NB4 (cell line): ENCODE measurements at regions not wholly inside any gene's neighbourhood (a gene's known extent, or its start where the extent isn't known, plus 50 kb on each side); places are given as distances from the start of the nearest gene placed in this dataset.
"Not testable (repeated sequence)": the region's sequence is repeated elsewhere in the genome, so short reads cannot be mapped to it uniquely, and the experiment has no call there.

Source experiments
- DNase-seq: peaks from one replicate; pipeline ENCODE4 v3.0.0; 2010; ENCODE audit warnings: low read depth
- H3K4me3 ChIP-seq: one replicate; pipeline ENCODE4 v1.5.1; 2011; ENCODE audit warnings: mild to moderate bottlenecking, low read depth, low read length, moderate library complexity
- POLR2A ChIP-seq: IDR thresholded peaks from 2 replicates; pipeline ENCODE4 v1.6.1; 2011; ENCODE audit warnings: mild to moderate bottlenecking; ENCODE audit not compliant: insufficient read length; ENCODE audit errors: extremely low read depth

DNA sequence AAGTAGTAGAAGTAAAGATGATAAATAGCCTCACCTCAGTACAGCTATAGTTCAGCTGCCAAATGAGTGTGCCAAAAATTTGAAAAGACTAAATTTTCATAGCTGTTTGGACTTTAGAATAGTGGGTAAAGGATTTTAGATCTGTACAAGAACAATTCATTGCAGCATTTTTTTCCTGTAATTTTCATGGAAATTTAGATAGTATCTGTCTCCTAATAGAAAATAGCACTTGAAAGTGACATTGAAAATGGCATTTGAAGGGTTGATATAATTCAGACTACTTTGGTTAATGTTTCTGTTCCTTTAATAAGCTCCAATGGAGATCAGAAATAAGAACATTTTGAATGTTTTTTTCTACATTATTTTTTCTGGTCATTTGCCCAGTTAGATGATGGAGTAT, 292.7 kb downstream of the ZNF37A start:
- DNase-seq, H3K4me3 ChIP-seq: not testable (repeated sequence)

DNA sequence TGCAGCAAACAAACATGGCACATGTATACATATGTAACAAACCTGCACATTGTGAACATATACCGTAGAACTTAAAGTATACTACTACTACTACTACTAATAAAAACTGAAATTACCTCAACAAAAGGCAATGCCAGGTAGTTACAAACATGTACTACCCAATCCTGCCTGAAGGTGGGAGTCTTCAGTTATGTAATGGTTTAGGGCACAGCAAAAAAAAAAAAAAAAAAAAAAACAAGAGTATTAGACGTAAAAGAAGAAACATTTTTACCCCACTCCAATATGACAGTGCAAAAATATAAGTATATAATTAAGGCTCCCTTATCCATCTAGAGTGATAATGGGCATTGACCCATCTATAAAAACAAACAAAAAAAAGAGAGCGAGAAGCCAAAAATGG, 296.6 kb downstream of the ZNF37A start:
- H3K4me3 ChIP-seq = not testable (repeated sequence)
- DNase-seq = peak; percentile 8

DNA sequence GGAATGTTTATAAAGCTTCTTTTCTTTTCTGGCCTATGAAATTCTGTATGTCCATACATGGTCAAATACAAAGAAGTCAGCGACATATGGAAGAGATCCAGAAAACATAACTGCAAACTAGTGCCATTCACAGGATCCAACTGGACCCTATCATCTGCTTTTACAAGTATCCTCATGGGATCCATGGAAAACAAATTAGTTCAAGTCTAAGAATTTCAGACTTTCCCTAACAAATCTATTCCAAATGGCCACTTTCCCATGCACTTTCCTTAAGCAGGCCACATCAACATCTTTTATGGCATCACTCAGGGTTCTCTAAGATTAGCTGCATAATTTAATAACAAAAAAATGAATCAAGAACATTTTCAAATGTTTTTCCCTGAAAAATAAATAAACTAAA, 301.3 kb downstream of the ZNF37A start:
- not testable (repeated sequence) for H3K4me3 ChIP-seq, DNase-seq

DNA sequence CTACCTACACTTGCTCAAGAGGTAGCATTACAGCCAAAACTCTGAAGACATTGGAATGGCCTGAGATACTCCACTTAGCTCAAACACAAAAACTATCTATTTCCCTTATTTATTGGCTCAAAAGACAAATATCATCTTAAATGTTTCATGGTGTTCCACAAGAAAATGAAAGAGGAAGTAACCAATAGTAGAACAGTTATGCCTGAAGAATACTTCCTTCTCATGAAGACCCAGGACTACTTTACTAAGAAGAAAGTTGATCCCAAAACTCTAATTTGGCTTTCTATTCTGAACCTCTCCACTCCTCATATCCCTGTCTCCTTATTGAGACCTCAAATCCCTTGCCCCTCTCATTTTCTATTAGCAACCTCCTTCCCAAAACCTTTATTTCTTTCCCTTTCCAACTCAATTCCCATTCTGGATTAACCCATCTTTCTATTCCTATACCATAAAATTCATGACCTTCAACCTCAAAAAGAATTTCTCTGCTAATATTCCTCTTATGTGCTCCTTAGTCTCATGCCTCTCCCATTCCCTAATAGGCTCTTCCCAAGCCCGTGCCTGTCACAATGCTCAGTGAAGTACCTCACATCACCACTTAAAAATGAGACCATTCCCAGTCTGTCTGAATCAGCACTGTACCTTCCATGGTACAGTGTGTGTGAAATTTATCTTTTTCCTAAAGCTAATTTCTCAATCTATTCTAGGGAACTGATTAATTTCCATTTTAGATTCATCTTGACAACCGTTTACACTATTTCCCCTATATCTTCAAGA, 302.2 kb downstream of the ZNF37A start:
- DNase-seq, H3K4me3 ChIP-seq: not testable (repeated sequence)

DNA sequence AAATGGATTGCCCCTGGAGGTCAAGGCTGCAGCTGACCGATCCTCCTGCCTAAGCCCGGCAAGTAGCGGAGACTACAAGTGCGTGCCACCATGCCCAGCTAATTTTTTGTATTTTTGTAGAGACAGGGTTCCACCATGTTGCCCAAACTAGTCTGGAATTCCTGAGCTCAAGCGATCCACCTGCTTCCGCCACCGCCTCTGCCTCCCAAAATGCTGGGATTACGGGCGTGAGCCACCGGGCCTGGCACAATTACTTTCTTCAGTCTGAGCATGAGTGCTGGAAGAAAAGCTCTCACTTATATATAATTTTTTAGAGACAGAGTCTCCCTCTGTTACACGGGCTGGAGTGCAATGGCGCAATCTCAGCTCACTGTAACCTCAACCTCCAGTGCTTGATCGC, 307.4 kb downstream of the ZNF37A start:
- H3K4me3 ChIP-seq = peak overlapping the region; percentile 61
- not testable (repeated sequence) for DNase-seq

DNA sequence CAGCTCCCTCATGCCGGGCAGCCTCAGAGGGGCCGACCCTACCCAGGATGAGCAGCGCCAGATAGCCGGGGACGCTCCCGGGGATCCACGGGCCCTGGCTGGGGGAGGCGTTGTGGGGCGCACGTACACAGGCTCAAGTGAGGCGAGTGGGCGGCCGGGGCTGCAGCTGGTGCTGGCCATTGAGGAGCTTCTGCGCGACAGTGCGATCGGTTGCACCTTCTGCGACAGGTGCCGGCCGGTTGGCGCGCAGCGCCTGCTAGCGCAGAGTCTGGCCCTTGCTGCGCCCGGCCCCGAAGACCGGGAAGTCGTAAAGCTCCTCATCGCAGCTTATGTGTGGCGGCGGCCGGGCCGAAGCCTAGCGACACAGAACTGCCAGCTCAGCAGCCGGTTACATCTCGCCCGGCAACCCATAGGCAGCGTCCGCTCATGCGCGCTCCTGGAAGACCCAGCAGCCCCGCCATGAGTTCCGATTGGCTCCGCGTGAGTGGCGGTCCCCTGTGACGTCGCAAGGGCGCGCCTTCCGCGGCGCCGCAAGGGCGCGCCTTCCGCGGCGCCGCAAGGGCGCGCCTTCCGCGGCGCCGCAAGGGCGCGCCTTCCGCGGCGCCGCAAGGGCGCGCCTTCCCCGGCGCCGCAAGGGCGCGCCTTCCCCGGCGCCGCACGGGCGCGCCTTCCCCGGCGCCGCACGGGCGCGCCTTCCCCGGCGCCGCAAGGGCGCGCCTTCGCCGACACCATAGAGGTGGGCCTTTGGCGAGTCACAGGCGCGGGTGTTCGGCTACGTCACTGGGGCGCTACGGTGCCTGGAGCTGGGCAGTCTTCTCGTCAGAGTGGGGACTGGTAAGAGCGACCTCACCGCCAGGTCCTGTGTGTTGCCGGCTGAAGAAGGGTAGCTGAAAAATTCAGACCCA, 308.6 kb downstream of the ZNF37A start:
- peak; percentile 29 for TF ChIP-seq POLR2A
- peak overlapping the region; percentile 61 for H3K4me3 ChIP-seq
- peak; percentile 93 for DNase-seq

DNA sequence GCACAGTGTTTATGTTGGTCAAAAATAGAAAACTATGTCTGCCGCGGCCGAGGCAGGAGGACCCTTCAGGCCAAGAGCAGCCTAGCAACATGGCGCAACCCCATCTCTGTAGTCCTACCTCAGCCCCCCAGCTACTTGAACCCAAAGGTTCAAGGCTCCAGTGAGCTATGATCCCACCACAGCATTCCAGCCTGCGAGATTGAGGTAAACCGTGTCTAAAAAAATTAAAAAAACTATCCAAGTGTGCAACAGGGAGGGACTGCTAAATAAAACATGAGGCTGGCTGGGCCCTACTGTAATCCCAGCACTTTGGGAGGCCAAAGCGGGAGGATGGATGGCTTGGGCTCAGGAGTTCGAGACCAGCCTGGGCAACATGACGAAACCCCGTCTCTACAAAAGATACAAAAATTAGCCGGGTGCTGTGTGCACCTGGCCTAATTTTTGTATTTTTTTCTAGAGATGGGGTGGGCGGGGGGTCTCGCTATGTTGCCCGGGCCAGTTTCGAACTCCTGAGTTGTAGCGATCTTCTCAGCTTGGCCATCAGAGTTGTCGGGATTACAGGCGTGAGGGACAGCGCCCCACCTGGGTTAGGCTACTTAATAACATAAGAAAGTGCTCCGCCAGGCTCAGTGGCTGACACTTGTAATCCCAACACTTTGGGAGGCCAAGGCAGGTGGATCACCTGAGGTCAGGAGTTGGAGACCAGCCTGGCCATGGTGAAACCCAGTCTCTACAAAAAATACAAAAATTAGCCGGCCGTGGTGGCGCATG, 309.4 kb downstream of the ZNF37A start:
- not testable (repeated sequence) for DNase-seq
- peak overlapping the region; percentile 56 for H3K4me3 ChIP-seq

DNA sequence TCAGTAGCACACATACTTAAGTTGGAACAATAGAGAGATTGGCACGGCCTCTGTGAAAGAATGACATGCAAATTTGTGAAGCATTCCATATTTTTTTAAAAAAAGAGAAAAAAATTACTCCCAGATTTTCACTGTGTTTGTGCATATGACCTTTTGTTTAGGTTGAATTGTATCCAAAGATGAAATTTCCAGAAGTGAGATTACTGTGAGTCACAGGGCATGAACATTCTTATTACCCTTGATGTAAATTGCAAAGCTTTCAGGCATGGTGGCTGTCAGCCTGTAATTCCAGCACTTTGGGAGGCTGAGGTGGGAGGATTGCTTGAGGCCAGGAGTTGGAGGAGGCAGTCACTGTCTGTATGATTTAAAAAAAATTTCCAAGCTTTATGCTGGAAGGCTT, 329.5 kb downstream of the ZNF37A start:
- H3K4me3 ChIP-seq, DNase-seq: not testable (repeated sequence)

DNA sequence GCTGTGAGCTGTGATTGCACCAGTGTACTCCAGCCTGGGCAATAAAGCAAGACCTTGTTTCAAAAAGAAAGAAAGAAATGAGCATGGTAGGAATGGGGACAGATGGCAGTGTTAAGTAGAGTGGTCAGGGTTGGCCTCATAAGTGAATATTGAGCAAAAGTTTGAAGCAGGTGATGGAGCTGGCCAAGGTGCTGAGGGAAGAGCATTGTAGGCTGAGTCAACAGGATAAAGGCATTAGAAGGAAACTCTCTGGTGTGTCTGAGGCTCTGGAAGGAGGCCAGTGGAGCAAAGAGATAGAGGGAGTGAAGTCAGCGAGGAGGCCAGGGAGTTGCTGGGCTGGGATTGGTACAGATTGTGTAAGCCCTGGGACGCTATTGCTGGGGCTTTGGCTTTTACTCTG, 336.1 kb downstream of the ZNF37A start:
- not testable (repeated sequence) for DNase-seq, H3K4me3 ChIP-seq

DNA sequence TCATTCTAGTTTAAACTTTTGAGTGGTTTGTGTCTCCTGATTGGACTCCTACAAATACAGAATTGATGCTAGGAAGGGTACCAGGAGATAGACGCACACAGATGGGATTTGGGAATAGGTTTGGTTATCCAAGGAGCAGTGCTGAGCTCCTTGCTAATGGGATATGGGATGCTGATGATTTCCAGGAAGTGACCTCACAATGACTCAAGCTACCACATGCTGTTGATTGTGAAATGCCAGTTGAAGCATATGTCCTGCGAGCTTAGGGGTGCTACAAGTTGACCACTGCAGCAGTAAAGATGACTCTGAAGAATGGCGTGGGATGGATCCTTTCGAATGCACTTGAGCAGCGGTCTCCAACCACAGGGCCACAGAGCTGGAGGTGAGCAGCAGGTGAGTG, 343.2 kb downstream of the ZNF37A start:
- DNase-seq = peak; percentile 14
- not testable (repeated sequence) for H3K4me3 ChIP-seq

DNA sequence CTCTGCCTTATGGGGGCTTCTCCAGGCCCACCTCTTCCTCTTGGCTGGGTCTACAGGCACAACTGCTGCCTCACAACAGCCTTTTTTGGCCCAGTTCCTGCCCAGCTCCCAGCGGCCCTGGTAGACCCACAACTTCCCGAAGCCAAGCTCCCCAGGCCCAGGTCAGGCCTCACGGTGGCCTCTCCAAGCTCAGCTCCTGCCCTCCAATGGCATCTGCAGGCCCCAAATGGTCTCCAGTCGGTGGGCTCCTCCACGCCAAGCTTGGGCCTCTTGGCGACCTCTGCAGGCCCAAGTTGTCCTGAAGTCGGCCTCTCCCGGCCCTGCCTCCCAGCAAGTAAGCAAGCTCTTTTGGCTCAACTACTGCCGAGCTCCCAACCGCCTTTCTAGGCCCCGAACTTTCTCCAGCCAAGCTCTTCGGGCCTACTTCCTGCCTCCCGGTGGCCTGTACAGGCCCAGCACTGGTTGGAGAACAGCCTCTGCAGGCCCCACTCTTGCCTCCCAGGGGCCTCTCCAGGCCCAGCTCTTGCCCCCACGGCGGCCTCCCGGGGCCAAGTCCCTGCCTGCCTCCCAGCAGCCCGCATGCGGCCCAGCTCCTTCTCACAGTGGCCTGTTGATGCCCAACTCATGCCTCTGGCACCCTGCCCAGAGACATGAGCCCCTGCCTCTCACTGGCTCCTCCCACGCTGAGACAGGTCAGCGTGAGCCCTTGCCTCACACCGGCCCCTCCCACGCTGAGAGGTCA, 354.6 kb downstream of the ZNF37A start:
- not testable (repeated sequence) for DNase-seq

DNA sequence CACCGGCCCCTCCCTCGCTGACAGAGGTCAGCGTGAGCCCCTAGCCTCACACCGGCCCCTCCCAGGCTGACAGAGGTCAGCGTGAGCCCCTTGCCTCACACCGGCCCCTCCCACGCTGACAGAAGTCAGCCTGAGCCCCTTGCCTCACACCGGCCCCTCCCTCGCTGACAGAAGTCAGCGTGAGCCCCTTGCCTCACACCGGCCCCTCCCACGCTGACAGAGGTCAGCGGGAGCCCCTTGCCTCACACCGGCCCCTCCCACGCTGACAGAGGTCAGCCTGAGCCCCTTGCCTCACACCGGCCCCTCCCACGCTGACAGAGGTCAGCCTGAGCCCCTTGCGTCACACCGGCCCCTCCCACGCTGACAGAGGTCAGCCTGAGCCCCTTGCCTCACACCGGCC, 355.5 kb downstream of the ZNF37A start:
- H3K4me3 ChIP-seq, DNase-seq: not testable (repeated sequence)

More for the DNA sequence above, 354.6 kb downstream of the ZNF37A start:
- not testable (repeated sequence) for H3K4me3 ChIP-seq

DNA sequence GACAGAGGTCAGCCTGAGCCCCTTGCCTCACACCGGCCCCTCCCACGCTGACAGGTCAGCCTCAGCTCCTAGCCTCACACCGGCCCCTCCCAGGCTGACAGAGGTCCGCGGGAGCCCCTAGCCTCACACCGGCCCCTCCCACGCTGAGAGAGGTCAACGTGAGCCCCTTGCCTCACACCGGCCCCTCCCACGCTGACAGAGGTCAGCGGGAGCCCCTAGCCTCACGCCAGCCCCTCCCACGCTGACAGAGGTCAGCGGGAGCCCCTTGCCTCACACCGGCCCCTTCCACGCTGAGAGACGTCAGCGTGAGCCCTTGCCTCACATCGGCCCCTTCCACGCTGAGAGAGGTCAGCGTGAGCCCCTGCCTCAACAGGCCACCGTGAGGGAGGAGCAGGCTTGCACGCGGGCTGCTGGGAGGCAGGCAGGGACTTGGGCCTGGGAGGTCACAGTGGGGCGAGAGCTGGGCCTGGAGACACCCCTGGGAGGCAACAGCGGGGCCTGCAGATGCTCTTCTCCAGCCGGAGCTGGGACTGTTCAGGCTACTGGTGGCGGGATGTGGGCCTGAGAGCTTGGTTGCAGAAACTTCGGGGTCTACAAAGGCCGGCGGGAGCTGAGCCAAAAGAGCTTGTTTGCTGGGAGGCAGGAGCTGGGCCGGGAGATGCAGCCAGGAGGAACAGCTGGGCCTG, 356.4 kb downstream of the ZNF37A start:
- DNase-seq, H3K4me3 ChIP-seq: not testable (repeated sequence)

DNA sequence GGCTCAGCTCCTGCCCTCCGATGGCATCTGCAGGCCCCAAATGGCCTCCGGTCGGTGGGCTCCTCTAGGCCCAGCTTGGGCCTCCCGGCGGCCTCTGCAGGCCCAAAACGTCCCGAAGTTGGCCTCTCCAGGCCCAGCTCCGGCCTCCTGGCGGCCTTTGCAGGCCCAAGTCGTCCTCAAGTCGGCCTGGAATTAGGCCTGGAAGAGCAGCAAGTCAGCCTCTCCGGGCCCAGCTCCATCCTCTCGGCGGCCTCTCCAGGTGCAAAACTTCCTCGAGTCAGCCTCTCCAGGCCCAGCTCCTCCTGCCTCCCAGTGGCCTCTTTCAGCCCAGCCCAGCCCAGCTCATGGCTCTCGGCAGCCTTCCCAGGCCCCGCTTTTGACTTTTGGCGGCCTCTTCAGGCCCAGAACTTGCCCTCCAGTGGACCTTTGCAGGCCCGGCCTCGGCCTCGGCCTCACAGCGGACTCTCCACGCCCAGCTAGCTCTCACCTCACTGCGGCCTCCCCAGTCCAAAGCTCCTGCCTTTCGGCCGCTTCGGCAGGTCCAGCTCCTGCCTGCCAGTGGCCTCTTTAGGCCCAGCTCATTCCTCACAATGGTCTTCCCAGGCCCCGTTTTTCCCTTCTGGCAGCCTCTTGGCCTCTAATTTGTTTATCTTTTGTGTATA, 357.3 kb downstream of the ZNF37A start:
- DNase-seq, H3K4me3 ChIP-seq: not testable (repeated sequence)
